ENCODE measurements at regions not wholly inside any gene's neighbourhood (a gene's known extent, or its start where the extent isn't known, plus 50 kb on each side); places are given as distances from the start of the nearest gene placed in this dataset.

- TF ChIP-seq EZH2 (IDR thresholded peaks at IDR 0.05; ENCODE audit: insufficient read depth, poor library complexity, severe bottlenecking) (no peak), EZH2phosphoT487 (IDR thresholded peaks at IDR 0.05; ENCODE audit: insufficient read depth, low read depth) (no peak)
These were observed 217.7 kb downstream of the BCAS1 start for GRCh38 chr20:53852691-53853090.
